ENCODE measurements at regions not wholly inside any gene's neighbourhood (a gene's known extent, or its start where the extent isn't known, plus 50 kb on each side); places are given as distances from the start of the nearest gene placed in this dataset.

DNA sequence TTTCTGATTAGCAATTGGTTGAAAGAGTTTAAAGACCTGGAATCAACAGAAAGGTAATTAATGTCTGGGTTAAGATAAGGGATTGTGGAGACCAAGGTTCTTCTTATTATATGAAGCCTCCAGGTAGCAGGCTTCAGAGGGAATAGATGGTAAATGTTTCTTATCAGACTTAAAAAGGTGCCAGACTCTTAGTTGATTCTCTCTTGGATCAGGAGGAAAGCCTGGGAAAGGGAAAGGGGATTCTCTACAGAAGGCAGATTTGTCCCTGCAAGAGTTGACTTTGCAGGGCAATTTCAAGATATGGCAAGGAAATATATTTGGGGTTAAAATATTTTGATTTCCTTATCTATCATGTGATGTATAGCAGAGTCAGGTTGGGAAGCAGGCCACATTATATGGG lies 153.1 kb upstream of the ARL4C start:
- TF ChIP-seq, protein P1, sequence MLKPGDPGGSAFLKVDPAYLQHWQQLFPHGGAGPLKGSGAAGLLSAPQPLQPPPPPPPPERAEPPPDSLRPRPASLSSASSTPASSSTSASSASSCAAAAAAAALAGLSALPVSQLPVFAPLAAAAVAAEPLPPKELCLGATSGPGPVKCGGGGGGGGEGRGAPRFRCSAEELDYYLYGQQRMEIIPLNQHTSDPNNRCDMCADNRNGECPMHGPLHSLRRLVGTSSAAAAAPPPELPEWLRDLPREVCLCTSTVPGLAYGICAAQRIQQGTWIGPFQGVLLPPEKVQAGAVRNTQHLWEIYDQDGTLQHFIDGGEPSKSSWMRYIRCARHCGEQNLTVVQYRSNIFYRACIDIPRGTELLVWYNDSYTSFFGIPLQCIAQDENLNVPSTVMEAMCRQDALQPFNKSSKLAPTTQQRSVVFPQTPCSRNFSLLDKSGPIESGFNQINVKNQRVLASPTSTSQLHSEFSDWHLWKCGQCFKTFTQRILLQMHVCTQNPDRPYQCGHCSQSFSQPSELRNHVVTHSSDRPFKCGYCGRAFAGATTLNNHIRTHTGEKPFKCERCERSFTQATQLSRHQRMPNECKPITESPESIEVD (tag by site-specific recombination; IDR thresholded peaks at IDR 0.05), result no peak
- no peak for TF ChIP-seq ZNF585B (tag by site-specific recombination; IDR thresholded peaks at IDR 0.05)
- no peak for TF ChIP-seq ZNF350 (tag by site-specific recombination; IDR thresholded peaks at IDR 0.05)
- TF ChIP-seq KLF7 (tag by site-specific recombination; IDR thresholded peaks at IDR 0.05; ENCODE audit: borderline replicate concordance), result no peak
- no peak for TF ChIP-seq ZNF112 (tag by site-specific recombination; IDR thresholded peaks at IDR 0.05)
- TF ChIP-seq, protein P2, sequence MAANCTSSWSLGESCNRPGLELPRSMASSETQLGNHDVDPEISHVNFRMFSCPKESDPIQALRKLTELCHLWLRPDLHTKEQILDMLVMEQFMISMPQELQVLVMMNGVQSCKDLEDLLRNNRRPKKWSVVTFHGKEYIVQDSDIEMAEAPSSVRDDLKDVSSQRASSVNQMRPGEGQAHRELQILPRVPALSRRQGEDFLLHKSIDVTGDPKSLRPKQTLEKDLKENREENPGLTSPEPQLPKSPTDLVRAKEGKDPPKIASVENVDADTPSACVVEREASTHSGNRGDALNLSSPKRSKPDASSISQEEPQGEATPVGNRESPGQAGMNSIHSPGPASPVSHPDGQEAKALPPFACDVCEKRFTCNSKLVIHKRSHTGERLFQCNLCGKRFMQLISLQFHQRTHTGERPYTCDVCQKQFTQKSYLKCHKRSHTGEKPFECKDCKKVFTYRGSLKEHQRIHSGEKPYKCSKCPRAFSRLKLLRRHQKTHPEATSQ (tag by site-specific recombination; IDR thresholded peaks at IDR 0.05), result no peak
- no peak for TF ChIP-seq ZNF473 (tag by site-specific recombination; IDR thresholded peaks at IDR 0.05)
- TF ChIP-seq ZBTB1 (tag by site-specific recombination; IDR thresholded peaks at IDR 0.05), result no peak
- TF ChIP-seq ZNF140 (tag by site-specific recombination; IDR thresholded peaks at IDR 0.05), result no peak
- TF ChIP-seq, protein P3, sequence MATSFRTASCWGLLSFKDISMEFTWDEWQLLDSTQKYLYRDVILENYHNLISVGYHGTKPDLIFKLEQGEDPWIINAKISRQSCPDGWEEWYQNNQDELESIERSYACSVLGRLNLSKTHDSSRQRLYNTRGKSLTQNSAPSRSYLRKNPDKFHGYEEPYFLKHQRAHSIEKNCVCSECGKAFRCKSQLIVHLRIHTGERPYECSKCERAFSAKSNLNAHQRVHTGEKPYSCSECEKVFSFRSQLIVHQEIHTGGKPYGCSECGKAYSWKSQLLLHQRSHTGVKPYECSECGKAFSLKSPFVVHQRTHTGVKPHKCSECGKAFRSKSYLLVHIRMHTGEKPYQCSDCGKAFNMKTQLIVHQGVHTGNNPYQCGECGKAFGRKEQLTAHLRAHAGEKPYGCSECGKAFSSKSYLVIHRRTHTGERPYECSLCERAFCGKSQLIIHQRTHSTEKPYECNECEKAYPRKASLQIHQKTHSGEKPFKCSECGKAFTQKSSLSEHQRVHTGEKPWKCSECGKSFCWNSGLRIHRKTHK (tag by site-specific recombination; IDR thresholded peaks at IDR 0.05), result no peak
- TF ChIP-seq ZNF248 (tag by site-specific recombination; IDR thresholded peaks at IDR 0.05), result no peak
- no peaks in the 10 kb centered on the region for H3K4me1 ChIP-seq (ENCODE audit: control insufficient read depth, insufficient read depth, low read length)
- no peak overlapping the region for H3K4me3 ChIP-seq (ENCODE audit: low read depth, low read length)
- CTCF ChIA-PET, result interaction anchor here (0.6 kb wide), 1 partner anchor 685 kb away, joined by 4 read pairs; no protein-coding TSS in a partner anchor
- no peaks in the 10 kb centered on the region for H3K9me3 ChIP-seq (ENCODE audit: control insufficient read depth, insufficient read depth, low read depth, low read length)
- POLR2A ChIA-PET, result no interaction called here
- H3K27ac ChIP-seq (ENCODE audit: extremely low read depth, low read depth, low read length), result no peak overlapping the region
- H3K36me3 ChIP-seq (ENCODE audit: control insufficient read depth in 2 of 2, insufficient read depth in 1 of 2, low read length in 2 of 2), result no peaks in the 10 kb centered on the region

DNA sequence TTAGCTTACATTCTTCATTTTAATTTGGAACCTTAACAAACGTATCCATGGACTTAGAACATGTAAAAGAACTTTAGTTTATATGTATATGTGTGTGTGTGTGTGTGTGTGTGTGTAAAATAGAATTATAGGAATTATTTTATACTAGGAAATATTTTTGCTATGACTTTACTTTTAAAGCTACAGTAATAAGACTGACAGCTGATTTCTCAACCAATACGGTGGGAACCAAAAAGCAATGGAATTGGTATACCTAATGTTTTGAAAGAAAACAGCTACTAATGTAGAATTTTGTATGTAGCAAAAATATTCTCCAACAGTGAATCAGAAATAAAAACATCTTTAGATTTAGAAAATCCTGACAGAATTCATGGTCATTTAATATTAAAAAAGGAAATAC lies 146.5 kb upstream of the ARL4C start:
- ChIA-PET POLR2A (no interaction called here), CTCF (interaction anchor here (0.7 kb wide), 1 partner anchor 30 kb away, joined by 3 read pairs; no protein-coding TSS in a partner anchor)
- Histone ChIP-seq H3K27ac (ENCODE audit: extremely low read depth, low read depth, low read length) (no peak overlapping the region), H3K36me3 (ENCODE audit: control insufficient read depth in 2 of 2, insufficient read depth in 1 of 2, low read length in 2 of 2) (no peaks in the 10 kb centered on the region), H3K4me3 (ENCODE audit: low read depth, low read length) (no peak overlapping the region), H3K4me1 (ENCODE audit: control insufficient read depth, insufficient read depth, low read length) (no peaks in the 10 kb centered on the region), H3K9me3 (ENCODE audit: control insufficient read depth, insufficient read depth, low read depth, low read length) (no peaks in the 10 kb centered on the region)
- TF ChIP-seq SETDB1 (IDR thresholded peaks at IDR 0.05; ENCODE audit: insufficient read length, low read length) (peak; percentile 89), ZNF292 (tag by site-specific recombination; IDR thresholded peaks at IDR 0.05; ENCODE audit: borderline replicate concordance, low read depth) (no peak), GLIS1 (tag by site-specific recombination; IDR thresholded peaks at IDR 0.05) (no peak), TRIM28 (IDR thresholded peaks at IDR 0.05; ENCODE audit: borderline replicate concordance, low read length) (peak; percentile 89), ZNF341 (tag by site-specific recombination; IDR thresholded peaks at IDR 0.05; ENCODE audit: low read depth) (no peak)

DNA sequence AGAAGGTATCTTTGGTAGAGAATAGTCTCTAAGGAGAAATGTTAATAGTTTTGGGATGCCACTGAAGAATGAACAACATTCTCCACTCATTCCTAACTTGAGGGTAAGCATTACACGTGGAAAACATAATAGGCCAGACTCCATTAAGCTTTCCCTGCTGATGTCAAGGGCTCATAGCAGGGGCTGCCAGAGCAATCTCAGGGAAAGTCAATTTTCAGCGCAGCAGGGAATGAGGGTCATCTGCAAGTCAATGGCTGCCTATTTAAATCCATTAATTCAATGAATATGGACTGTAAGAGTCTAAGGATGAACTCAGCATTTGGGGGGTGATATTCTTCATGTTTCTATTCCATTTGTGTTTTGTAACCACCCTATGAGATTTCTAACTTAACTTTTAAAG lies 144.2 kb upstream of the ARL4C start:
- Histone ChIP-seq H3K27ac (ENCODE audit: extremely low read depth, low read depth, low read length) (no peak overlapping the region), H3K4me1 (ENCODE audit: control insufficient read depth, insufficient read depth, low read length) (no peaks in the 10 kb centered on the region), H3K4me3 (ENCODE audit: low read depth, low read length) (no peak overlapping the region), H3K36me3 (ENCODE audit: control insufficient read depth in 2 of 2, insufficient read depth in 1 of 2, low read length in 2 of 2) (no peaks in the 10 kb centered on the region), H3K9me3 (ENCODE audit: control insufficient read depth, insufficient read depth, low read depth, low read length) (no peaks in the 10 kb centered on the region)
- POLR2A ChIA-PET, result no interaction called here
- CTCF ChIA-PET, result interaction anchor here (0.6 kb wide), 2 partner anchors 73 to 751 kb away, joined by 3 to 5 read pairs; no protein-coding TSS in a partner anchor
- TF ChIP-seq ZBTB8A (tag by site-specific recombination; IDR thresholded peaks at IDR 0.05) (no peak), ZNF791 (tag by site-specific recombination; IDR thresholded peaks at IDR 0.05) (no peak), ZNF544 (tag by site-specific recombination; IDR thresholded peaks at IDR 0.05) (no peak), ZNF335 (tag by site-specific recombination; conservative IDR thresholded peaks at IDR 0.05) (no peak), ZNF660 (tag by site-specific recombination; IDR thresholded peaks at IDR 0.05) (no peak), ZNF324 (tag by site-specific recombination; IDR thresholded peaks at IDR 0.05) (no peak), ZNF433 (tag by site-specific recombination; IDR thresholded peaks at IDR 0.05; ENCODE audit: low read depth) (no peak), ZNF239 (tag by site-specific recombination; IDR thresholded peaks at IDR 0.05) (no peak), WT1 (tag by site-specific recombination; IDR thresholded peaks at IDR 0.05) (no peak), SALL2 (tag by site-specific recombination; IDR thresholded peaks at IDR 0.05; ENCODE audit: borderline replicate concordance) (no peak)
- TF ChIP-seq, protein P4, sequence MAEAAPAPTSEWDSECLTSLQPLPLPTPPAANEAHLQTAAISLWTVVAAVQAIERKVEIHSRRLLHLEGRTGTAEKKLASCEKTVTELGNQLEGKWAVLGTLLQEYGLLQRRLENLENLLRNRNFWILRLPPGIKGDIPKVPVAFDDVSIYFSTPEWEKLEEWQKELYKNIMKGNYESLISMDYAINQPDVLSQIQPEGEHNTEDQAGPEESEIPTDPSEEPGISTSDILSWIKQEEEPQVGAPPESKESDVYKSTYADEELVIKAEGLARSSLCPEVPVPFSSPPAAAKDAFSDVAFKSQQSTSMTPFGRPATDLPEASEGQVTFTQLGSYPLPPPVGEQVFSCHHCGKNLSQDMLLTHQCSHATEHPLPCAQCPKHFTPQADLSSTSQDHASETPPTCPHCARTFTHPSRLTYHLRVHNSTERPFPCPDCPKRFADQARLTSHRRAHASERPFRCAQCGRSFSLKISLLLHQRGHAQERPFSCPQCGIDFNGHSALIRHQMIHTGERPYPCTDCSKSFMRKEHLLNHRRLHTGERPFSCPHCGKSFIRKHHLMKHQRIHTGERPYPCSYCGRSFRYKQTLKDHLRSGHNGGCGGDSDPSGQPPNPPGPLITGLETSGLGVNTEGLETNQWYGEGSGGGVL (tag by site-specific recombination; IDR thresholded peaks at IDR 0.05), result no peak

Data from HEK293 (cell line).